Stromal cell of bone marrow (primary cell): ENCODE measurements at regions not wholly inside any gene's neighbourhood (a gene's known extent, or its start where the extent isn't known, plus 50 kb on each side); places are given as distances from the start of the nearest gene placed in this dataset.
A peak's percentile ranks its signal among the peaks of the same experiment; 100 is the strongest.

Source experiments
- DNase-seq: peaks from one replicate; pipeline ENCODE4 v3.0.0-alpha.2; 2012; ENCODE audit warnings: low read depth

DNA sequence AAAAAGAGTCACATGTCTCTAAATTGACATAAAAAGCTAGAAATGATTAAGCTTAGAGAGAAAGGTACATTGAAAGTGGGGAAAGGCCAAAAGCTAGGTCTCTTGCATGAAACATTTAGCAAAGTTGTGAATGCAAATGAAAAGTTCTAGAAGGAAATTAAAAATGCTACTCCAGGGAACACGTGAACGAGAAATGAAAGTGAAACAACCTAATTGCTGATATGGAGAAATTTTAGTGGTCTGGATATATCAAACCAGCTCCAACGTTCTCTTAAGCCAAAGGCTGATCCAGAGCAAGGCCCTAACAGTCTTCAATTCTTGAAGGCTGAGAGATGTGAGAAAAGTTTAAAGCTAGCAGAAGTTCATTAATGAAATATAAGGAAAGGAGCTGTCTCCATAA, 419.8 kb downstream of the SLITRK6 start:
- DNase-seq = no peak

DNA sequence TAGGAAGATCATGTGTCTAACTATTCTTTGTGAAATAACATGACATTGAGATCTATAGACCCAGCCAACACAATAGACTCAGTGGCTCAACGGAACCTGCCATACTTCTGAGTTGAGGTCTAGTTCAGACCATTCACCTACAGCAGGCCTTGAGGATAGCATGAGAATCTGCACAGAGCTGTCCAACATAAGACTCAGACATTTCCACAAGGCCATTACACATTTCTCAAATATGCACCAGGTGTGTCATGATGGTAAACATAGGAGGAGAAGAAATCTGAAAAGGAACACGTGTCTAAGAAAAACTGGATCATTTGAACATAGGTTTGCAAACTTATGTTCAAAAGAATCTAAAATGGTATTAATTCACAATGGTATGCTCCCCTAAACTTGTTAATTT, 421.4 kb downstream of the SLITRK6 start:
- DNase-seq = no peak

DNA sequence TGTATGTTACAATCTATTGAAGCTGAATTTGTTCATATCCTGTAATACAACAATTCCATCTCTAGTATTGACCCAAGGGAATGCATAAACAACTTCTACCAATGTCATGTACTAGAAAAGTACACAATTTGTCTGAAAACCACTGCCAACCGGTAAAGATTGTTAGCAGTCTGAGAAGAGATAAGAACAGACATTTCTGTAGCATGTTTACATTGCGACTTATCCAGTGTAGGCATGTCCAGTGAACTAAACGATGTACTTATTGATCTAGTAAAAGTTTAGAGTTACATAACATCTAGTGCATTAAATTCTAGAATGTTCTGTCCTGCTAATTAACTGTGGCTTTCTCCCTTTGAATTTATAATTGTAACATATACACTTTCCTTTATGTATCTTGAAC, 425.9 kb downstream of the SLITRK6 start:
- DNase-seq = no peak

DNA sequence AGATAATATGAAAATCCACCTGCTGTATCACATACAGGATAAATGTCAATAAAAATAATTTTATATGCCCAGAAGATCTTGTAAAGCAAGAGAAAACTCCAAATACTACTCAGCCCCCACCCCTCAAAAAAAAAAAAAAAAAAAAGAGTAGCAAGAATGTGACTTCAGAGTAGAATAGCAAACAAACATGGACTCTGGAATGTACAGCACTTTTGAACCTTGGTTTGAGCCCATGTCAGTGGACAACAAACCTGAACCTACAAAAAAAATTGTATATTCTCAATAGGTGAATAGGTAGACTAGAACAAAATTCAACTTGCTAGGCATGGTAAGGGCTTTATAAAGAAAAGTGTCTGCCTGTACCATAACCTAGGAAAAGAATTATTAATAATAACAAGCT, 428.0 kb downstream of the SLITRK6 start:
- no peak for DNase-seq

DNA sequence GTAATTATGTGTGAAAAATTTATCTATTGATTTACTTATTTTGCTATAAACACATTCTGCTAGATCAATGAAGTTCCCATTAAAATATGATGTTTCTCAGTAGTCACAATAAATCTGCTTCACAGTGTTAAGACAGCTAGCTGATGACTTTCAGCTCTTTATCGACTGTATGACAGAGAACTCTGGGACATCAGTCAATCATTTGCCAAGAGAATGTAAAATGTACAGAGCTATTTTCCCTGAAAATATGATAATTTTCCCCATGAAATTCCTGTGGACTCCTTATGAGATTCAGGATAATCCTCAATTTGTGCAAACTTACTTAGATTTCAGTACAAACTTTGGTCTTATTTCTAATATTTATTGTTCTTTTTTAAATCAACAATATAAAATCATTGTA, 430.5 kb downstream of the SLITRK6 start:
- no peak for DNase-seq

DNA sequence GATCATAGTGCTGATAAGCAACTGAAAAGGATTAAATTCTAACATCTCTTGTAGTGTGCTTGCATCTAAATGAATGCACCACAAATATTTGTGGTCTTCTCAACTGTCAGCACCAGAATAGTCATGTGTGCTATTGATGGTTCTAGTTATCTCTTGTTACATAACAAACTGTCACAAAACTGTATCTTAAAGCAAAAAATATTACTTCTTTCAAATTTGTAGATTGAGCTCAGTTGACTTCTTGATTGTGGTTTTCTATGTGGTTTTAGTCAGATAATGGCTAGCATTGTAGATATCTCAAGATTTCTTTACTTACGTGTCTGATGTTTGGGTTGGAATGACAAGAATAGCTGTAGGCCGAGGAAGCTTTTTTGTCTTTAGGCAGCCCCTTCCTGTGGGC, 431.3 kb downstream of the SLITRK6 start:
- DNase-seq = no peak

DNA sequence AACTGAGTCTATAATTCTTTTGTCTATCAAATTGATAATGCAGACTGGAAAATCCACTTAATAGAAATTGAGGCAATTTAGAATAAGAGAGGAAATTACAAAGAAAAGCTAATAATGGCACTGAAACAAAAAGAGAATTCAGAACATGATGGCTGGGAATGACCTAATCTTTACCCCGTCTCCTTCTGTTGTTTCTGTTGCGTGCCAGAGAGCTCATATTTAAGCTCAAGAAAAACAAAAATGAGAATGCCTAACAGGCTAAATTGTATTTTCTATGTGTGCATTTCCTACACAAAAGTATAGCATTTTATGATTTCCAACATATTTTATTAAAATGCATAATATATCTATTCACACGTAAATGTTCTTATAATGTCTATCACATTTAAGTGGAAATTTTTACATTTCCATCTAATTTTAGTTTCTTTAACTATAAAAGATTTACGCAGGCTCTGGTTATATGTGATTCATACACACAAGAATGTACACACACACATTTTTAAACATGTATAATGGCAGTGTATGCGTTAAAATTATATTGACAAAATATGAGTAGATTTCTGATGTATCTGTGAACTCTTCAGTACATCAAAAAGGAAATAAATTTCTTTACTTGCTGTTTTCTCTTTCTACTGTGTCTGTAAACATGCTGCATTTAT, 432.3 kb downstream of the SLITRK6 start:
- DNase-seq = no peak

DNA sequence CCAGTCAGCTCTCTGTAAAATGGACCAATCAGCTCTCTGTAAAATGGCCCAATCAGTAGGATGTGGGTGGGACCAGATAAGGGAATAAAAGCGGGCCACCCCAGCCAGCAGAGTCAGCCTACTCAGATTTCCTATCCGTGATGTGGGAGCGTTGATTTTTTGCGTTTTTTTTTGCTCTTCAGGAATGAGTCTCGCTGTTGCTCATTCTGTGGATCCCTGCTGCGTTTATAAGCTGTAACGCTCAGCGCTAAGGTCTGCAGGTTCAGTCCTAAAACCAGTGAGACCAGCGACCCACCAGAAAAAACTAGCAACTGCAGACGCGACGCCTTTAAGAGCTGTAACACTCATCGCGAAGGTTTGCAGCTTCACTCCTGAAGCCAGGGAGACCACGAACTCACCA, 435.7 kb downstream of the SLITRK6 start:
- no peak for DNase-seq

DNA sequence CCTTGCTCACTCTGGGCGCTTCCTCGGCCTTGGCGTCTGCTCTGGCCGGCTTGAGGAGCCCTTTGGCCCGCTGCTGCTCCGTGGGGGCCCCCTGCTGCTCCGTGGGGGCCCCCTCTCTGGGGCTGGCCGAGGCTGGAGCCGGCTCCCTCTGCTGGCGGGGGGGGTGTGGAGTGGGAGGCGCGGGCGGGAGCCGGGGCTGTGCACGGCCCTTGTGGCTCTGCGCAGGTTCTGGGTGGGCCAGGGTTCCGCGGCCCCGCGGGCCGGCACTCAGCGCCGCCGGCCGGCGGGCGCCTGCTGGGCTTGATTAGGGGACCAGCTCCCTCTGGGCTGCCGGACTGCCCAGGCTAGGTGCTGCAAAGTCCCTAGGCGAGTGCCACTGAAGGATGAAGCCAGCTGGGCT, 436.2 kb downstream of the SLITRK6 start:
- DNase-seq = no peak

DNA sequence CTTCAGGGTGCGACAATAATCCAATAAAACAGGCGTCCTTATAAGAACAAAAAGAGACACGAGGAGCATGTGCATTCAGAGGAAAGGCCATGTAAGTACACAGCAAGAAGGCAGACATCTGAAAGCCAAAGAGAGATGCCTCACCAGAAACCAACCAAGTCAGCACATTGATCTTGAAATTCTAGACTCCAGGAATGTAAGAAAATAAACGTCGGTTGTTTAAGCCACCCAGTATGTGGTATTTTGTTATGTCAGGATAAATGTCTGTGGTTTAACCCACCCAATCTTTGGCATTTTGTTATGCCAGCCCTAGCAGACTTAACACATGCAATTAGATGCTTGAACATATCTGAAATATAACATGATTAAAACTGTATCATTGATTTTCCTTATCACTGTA, 452.0 kb downstream of the SLITRK6 start:
- DNase-seq = peak; percentile 16

DNA sequence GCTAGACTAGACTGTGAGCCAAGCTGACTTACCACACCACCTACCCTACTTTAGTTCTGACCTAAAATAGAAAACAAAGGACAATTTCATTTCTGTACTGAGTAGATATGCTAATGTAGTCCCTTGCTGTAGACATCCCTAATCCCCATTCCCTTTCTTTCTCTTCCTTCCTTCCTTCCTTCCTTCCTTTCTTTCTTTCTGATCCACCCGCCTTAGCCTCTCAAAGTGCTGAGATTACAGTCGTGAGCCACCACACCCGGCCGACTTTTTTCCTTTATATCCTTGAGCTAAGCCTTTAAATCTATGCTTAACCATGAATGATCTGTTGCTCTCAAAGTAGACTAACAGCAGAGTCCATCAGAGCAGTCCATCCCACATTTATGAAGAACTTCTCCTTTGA, 465.0 kb downstream of the SLITRK6 start:
- no peak for DNase-seq

DNA sequence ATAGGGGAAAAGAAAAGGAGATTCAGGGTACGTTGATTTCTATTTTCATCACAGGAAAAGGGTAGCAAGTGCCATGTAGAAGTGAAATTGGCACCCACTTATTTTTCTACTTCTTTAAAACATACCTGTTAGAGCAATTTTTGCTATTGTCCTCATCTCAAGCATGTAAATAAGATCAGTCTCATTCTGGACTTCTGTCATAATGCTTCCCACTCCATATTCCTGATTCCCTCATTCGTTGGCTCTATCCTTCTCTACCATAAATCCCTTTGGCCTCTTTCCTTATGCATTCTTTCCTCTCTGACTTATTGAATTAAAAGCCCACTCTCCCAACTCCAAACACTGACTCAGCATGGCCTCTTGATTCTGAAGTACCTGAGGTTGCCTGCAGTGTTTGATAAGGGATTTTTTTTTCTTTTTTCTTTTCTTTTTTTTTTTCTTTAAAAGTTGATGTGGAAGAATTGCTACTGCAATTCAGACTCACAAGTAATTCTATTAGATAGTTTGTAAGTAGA, 465.7 kb downstream of the SLITRK6 start:
- no peak for DNase-seq

DNA sequence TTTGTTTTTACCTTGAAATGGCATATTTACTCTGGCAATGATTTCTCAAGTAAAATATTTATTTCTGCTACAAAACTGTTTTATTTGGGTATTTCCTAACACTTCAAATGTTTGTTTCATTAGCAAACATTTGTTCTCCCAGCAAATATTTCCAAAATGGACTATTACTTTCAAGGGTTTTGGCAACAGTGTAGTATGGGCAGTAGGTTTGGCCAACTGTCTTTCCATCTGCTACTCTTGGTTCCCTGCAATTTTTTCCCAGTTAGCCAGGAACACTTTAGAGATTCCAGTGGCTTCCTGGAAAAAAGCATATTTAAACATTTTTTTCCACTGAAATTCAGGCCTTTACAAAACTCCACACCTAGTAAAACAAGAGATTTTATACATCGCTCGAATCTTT, 466.6 kb downstream of the SLITRK6 start:
- DNase-seq = no peak

DNA sequence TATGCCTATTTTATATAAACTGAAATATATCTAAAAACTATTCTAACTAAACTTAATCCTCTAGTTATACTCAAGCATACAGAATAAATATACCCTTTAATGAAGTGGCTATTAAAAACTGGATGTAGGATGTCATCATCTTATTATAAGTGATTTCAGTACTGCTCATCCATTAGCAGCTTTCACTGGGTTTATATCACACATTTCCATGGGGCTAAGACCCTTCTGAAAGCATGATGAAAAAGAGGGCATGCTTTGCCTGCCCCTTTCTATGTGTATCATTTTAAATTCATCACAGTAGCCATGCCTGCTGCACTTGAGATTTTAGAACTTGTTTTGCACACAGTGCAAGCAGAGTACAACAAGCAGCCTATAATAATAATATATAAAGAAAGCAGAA, 477.5 kb downstream of the SLITRK6 start:
- DNase-seq = no peak

DNA sequence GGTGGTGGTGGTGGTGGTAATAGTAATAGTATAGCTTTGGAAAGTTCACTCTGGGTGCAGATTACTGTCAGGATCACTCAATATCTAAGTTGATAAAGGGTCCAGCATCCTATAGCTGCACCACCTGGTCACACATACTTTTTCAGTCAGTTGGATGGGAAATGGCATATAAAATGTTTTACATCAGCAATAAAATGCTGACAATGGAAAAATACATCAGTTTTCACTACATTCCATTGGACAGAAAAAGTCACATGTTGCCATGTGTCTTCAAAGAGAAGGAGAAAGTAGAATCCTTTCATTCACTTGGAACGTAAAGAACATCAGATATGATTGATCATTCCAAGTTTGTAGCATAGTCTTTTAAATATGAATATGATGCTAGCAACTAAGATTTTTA, 481.4 kb downstream of the SLITRK6 start:
- DNase-seq = no peak

DNA sequence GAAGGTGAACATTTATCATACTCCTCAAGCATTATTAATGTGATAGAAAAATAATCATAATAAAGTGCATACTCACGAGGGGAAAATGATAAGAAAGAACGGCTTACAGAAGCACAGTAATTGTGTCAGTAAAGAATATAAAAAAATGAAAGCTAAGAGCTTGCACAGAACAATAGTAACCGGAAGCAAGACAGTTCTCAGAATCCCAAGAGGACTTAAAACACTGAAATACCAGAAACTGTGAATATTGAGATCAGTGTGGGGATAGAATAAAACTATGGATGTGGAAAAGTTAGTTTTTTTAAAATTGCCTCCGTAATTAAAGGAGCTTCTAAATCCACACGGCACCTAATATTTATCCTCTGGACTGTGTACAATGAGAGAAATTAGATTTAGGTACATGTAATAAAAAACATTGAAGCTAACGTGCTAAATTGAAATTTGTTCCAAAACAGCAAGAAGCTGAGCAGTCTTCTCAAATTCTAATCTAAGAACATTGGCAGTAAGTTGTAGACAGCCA, 482.7 kb downstream of the SLITRK6 start:
- DNase-seq = no peak

DNA sequence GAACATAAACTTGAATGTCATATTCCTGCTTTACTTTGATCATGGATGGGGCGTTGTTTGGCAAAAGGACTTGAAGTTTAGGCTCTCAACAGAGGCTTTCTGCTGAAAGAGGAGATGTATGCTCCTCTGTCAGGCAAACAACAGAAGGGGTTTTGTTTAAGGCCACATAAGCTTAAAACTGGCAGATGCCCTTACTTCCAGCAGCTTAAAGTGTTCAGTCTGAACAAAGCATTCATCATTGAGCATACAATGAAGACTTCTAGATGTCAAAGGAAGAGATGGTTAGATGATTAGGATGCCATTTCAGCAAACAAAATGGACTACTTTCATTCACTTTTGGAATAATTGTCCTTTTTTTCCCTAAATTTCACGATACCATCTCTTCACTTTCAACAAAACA, 484.5 kb downstream of the SLITRK6 start:
- DNase-seq = no peak

DNA sequence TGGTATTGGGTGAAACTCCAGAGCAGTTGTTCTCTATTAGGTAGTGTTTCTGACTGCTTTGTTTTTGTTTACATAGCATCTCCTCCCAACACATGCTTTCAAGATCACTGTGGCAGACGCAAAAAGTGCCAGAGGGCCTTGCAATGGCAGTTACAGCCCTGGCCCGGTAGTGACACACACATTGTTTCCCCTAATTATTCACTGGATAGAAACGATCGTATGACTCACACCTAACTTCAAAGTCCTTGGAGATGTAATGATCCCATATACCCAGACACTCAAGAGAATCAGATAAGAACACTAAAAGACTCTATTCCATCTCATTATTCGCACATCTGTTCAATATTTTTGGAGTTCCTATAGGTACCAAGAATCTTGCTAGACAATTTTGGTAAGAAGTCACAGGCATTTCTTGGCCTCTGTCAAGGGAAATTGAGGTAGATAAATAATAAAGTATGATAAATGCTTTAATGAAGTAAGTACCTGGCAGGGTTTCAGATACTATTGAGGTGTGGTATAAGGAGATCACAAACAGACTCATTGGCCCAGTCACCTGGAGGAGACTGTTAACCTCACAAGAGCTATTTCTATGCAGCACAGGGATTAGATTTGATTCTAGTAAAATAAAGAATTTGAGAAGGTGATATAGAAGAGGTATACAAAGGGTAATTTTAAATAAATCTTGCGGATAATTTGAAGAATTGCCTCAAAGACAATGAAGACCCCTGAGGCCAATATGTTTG, 485.3 kb downstream of the SLITRK6 start:
- peak; percentile 11 for DNase-seq

DNA sequence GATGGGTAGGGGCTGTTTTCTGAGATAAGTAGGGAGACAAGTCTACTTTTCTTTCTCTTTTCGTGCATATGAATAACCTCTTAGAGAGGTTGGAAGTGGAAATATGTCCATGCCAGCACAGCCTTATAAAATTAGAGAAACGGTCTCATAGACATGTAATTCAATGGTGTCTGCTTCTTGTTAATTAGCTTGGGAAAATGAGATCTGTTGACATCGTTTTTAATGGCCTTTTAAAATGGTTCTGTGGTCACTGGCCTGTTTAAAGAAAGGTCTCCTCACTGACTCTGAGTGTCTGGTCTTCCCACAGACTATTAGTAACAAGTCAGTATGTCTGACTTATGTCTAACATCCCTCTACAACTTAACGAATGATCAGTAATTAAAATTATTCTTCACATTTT, 487.1 kb downstream of the SLITRK6 start:
- no peak for DNase-seq

DNA sequence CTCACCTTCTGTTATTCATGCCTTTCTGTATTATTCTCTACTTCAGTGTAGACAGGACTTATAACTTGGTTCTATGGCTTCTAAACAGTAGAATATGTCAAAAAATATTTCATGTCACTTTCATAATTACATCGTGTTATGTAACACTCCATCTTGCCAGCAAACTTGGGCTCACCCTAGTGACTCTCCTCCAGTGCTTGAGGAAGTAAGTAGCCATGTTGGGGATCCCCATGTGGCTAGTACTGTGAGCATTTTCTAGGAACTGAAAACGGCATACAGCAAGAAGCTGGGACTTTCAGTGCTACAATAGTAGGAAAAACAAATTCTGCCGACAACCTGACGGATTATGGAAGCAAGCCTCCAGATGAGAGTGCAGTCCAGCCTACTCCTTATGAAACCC, 495.6 kb downstream of the SLITRK6 start:
- no peak for DNase-seq

DNA sequence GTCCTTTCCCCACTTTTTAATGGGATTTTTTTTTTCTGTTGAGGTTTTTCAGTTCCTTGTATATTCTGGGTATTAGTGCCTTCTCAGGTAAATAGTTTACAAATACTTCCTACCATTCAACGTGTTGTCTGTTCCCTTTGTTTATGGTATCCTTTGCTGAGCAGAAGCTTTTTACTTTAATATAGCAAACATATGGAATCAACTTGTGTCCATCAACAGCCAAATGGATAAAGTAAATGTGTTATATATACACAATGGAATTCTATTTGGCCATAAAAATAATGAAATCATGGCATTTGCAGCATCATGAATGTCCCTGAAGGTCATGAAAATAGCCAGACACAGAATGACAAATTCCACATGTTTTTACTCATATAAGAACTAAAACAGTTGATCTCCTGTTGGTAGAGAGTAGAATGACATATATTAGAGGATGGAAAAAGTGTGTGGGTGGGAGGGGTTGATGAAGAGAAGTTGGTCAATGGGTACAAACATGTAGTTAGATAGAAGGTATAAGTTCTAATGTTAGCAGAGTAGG, 500.8 kb downstream of the SLITRK6 start:
- no peak for DNase-seq

DNA sequence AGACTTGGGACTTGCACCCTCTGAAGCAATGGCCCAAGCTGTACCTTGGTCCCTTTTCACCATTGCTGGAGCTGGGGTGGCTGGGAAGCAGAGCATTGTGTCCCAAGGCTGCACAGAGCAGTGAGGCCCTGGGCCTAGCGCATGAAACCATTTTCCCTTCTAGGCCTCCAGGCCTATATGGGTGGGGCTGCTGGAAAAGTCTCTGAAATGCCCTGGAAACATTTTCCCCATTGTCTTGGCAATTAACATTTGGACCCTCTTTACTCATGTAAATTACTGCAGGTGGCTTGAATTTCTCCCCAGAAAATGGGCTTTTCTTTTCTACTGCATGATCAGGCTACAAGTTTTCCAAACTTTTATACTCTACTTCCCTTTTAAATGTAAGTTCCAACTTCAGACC, 510.5 kb downstream of the SLITRK6 start:
- no peak for DNase-seq

DNA sequence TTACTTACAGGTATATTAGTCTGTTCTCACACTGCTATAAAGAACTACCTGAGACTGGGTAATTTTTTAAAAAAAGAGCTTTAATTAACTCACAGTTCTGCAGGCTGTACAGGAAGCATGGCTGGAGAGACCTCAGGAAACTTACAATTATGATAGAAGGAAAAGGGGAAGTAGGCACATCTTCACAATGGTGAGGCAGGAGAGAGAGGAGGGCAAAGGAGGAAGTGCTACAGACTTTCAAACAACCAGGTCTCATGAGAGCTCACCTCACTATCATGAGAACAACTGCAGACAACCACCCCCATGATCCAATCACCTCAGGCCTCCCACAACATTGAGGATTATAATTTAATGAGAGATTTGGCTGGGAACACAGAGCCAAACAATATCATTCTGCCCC, 511.7 kb downstream of the SLITRK6 start:
- no peak for DNase-seq
